GM12878 (cell line): ENCODE measurements at regions not wholly inside any gene's neighbourhood (a gene's known extent, or its start where the extent isn't known, plus 50 kb on each side); places are given as distances from the start of the nearest gene placed in this dataset.

Experiments used
- ATAC-seq: fragments of 200-7000 bp; cut with Tn5 transposase; 3 replicates; pipeline ENCODE4 v1.9.1; 2020; ENCODE audit warnings: mild to moderate bottlenecking, moderate library complexity
- BruUV-seq: library from RNA; stranded (reverse); fragments of 400-500 nt; replicated peaks from 2 replicates; lab custom pipeline; 2021; lab: Mats Ljungman, UMichigan
- CTCF ChIA-PET: fragments of 300-600 bp; sonication (Branson Sonifier 250); formaldehyde crosslinking; extraction: SDS; loops from one replicate; lab custom pipeline; 2021; ENCODE audit warnings: inconsistent platforms; lab: Yijun Ruan, JAX
- POLR2A ChIA-PET: fragments of 350-600 bp; formaldehyde crosslinking; extraction: SDS; loops from one replicate; lab custom pipeline; 2021; ENCODE audit warnings: inconsistent platforms; lab: Charles Lee
- RAD21 ChIA-PET: fragments of 300-600 bp; sonication (Branson Sonifier 250); formaldehyde crosslinking; loops from one replicate; lab custom pipeline; 2023; ENCODE audit warnings: antibody characterized with exemption; ENCODE audit not compliant: unreplicated experiment; lab: Charles Lee
- SMC1A ChIA-PET: fragments of 300-600 bp; sonication (Branson Sonifier 250); formaldehyde crosslinking; loops from one replicate; lab custom pipeline; 2023; ENCODE audit not compliant: unreplicated experiment, uncharacterized antibody; lab: Charles Lee
- DNase-seq: peaks from one replicate; pipeline ENCODE4 v3.0.0-alpha.2; 2011; ENCODE audit warnings: low read depth, low spot score
- FAIRE-seq: peaks from 3 replicates; lab custom pipeline; 2011; peaks lifted over from hg19 to GRCh38; lab: Jason Lieb, UNC
- H2AFZ ChIP-seq: 2 replicates; pipeline ENCODE4 v1.6.0; 2011; ENCODE audit warnings: low read depth, low read length, control low read depth; ENCODE audit not compliant: control insufficient read depth
- H3K27ac ChIP-seq: 2 replicates; pipeline ENCODE4 v1.5.1; 2011; ENCODE audit warnings: control low read depth; ENCODE audit not compliant: control insufficient read depth, insufficient read depth
- H3K27me3 ChIP-seq, 2 experiments: replicated peaks in 1 of 2; 2 replicates each; pipeline versions ENCODE4 v1.6.0 to v1.6.1; 2011; ENCODE audit warnings: low read length in 1 of 2; ENCODE audit not compliant: control insufficient read depth in 2 of 2, insufficient read depth in 2 of 2
- H3K36me3 ChIP-seq, 2 experiments: 2 replicates each; pipeline ENCODE4 v1.5.1; 2011; ENCODE audit warnings: low read length in 1 of 2; ENCODE audit not compliant: control insufficient read depth in 2 of 2, insufficient read depth in 2 of 2
- H3K4me1 ChIP-seq: 2 replicates; pipeline ENCODE4 v1.6.1; 2011; ENCODE audit warnings: mild to moderate bottlenecking, low read length, moderate library complexity, mixed read lengths; ENCODE audit not compliant: control insufficient read depth, insufficient read depth
- H3K4me2 ChIP-seq: 2 replicates; pipeline ENCODE4 v1.6.0; 2011; ENCODE audit warnings: control low read depth; ENCODE audit not compliant: control insufficient read depth, insufficient read depth
- H3K4me3 ChIP-seq: fragments of 200-600 bp; sonication (generic); 2 replicates; pipeline ENCODE4 v1.5.1; 2016
- H3K79me2 ChIP-seq: 2 replicates; pipeline ENCODE4 v1.6.0; 2011; ENCODE audit warnings: low read length; ENCODE audit not compliant: control insufficient read depth, insufficient read depth
- H3K9ac ChIP-seq: 2 replicates; pipeline ENCODE4 v1.8.0; 2011; ENCODE audit warnings: low read length, control low read depth, mixed read lengths; ENCODE audit not compliant: control insufficient read depth, insufficient read depth
- H3K9me3 ChIP-seq: replicated peaks from 3 replicates; pipeline ENCODE4 v1.5.1; 2011; ENCODE audit warnings: mild to moderate bottlenecking, low read length; ENCODE audit not compliant: control insufficient read depth, insufficient read depth
- H4K20me1 ChIP-seq: 2 replicates; pipeline ENCODE4 v1.6.0; 2011; ENCODE audit not compliant: control insufficient read depth, insufficient read depth
- ATF3 ChIP-seq: IDR thresholded peaks from 2 replicates; pipeline ENCODE4 v1.6.1; 2011; ENCODE audit warnings: low read depth, mild to moderate bottlenecking, low read length, moderate library complexity, borderline replicate concordance; ENCODE audit errors: extremely low read depth
- DPF2 ChIP-seq: fragments of 450-650 bp; IDR thresholded peaks from 2 replicates; pipeline ENCODE4 v1.6.1; 2017; ENCODE audit warnings: mild to moderate bottlenecking
- HDAC2 ChIP-seq: fragments of 200-600 bp; sonication (generic); IDR thresholded peaks from 2 replicates; pipeline ENCODE4 v1.6.1; 2017
- JUNB ChIP-seq: IDR thresholded peaks from 2 replicates; pipeline ENCODE4 v1.6.1; 2016; ENCODE audit warnings: antibody characterized with exemption, mild to moderate bottlenecking
- POLR2A ChIP-seq: IDR thresholded peaks from 2 replicates; pipeline ENCODE4 v1.6.1; 2011; ENCODE audit warnings: low read depth, mild to moderate bottlenecking, low read length
- RELB ChIP-seq: fragments of 450-650 bp; IDR thresholded peaks from 2 replicates; pipeline ENCODE4 v1.6.1; 2017; ENCODE audit warnings: low read depth, mild to moderate bottlenecking, moderate library complexity
- YBX1 ChIP-seq: fragments of 450-650 bp; IDR thresholded peaks from 2 replicates; pipeline ENCODE4 v1.6.1; 2016; ENCODE audit warnings: antibody characterized with exemption
- WGBS: methylation state at CpG from one replicate; pipeline ENCODE4 v1.1.6; 2016; ENCODE audit warnings: low lambda C conversion rate; ENCODE audit not compliant: insufficient replicate concordance, insufficient coverage; ENCODE audit errors: missing lambda C conversion rate; 5-methylcytosine and 5-hydroxymethylcytosine counted together
- in situ Hi-C: fragments of 300-500 bp; cut with MboI; formaldehyde crosslinking; loops from 9 replicates; pipeline ENCODE4 v1.14.3; 2018; ENCODE audit warnings: mixed read lengths
- intact Hi-C: fragments of 100-400 bp; cut with micrococcal nuclease; formaldehyde crosslinking; loops from one replicate; pipeline ENCODE4 v1.14.2; 2022; ENCODE audit not compliant: unreplicated experiment
- TF ChIP-seq, protein P1 (sequence below): fragments of 450-650 bp; IDR thresholded peaks from 2 replicates; pipeline ENCODE4 v1.6.1; 2017; ENCODE audit warnings: mild to moderate bottlenecking
- TF ChIP-seq, protein P2 (sequence below): IDR thresholded peaks from 2 replicates; pipeline ENCODE4 v1.6.1; 2011; ENCODE audit warnings: borderline replicate concordance, low read depth, mild to moderate bottlenecking, moderate library complexity, low read length; ENCODE audit not compliant: insufficient read depth, poor library complexity, severe bottlenecking

DNA sequence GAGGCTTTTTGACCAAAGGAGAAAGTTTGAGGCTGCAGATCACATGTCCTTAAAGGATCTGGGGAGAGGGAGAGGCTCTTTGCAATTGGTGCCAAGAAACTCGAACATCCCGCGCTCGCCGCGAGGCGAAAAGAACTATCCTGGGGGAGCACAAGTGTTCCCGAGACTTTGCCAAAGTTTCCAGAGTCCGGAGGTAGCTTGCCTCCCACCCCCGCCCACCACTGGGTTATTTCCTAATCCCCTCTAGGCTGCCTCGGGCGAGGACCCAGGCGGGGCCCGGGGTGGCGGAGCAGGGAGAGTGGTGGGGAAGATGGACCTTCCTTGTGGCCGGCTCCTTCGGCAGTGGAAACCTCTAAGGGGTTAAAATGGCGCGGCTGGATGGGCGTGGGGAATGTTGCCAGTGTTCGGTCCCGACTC, 114.5 kb downstream of the KCNRG start:
- no peaks in the 10 kb centered on the region for H4K20me1 ChIP-seq
- intact Hi-C loops (loop anchor here (2.0 to 5.0 kb wide), 4 partner anchors 107 to 783 kb away; no protein-coding TSS in a partner anchor), in situ Hi-C loops (loop anchor here (5.0 kb wide), 1 partner anchor 98 kb away; no protein-coding TSS in a partner anchor)
- no peaks in the 10 kb centered on the region for H3K79me2 ChIP-seq
- H3K4me2 ChIP-seq: peak overlapping the region; percentile 94
- POLR2A ChIA-PET: interaction anchor here (0.6 to 1.0 kb wide), 2 partner anchors 32 to 131 kb away, joined by 3 to 6 read pairs; no protein-coding TSS in a partner anchor
- 5% methylated on average over 22 of the region's 22 CpGs for WGBS
- no peak overlapping the region for H2AFZ ChIP-seq
- H3K9ac ChIP-seq: no peak overlapping the region
- no peak overlapping the region for H3K27ac ChIP-seq
- no peaks in the 10 kb centered on the region for H3K36me3 ChIP-seq
- SMC1A ChIA-PET: no interaction called here
- CTCF ChIA-PET: interaction anchor here (1.6 kb wide), 1 partner anchor 51 kb away, joined by 4 read pairs; no protein-coding TSS in a partner anchor
- RAD21 ChIA-PET: interaction anchor here (0.6 kb wide), 1 partner anchor 8 kb away, joined by 3 read pairs; no protein-coding TSS in a partner anchor
- ATAC-seq (no peak), FAIRE-seq (no peak), DNase-seq (no peak)
- H3K4me1 ChIP-seq: peaks cover 51% of the 10 kb centered on the region
- H3K27me3 ChIP-seq: peaks cover 13 to 31% of the 10 kb centered on the region in 2 experiments
- H3K9me3 ChIP-seq: peaks cover 23% of the 10 kb centered on the region
- peak overlapping the region; percentile 50; the same call in 1 of the 2 replicates for H3K4me3 ChIP-seq
- no TSS peak for BruUV-seq
- TF ChIP-seq POLR2A (0 out of 2 replicates have a peak, but pooled peaks have one; percentile 24), HDAC2 (no peak)

- peaks cover 13 to 31% of the 10 kb centered on the region in 2 experiments for H3K27me3 ChIP-seq
- peaks cover 51% of the 10 kb centered on the region for H3K4me1 ChIP-seq
- intact Hi-C loops (loop anchor here (2.0 kb wide), 1 partner anchor 468 kb away; no protein-coding TSS in a partner anchor), in situ Hi-C loops (loop anchor here (5.0 kb wide), 1 partner anchor 97 kb away; no protein-coding TSS in a partner anchor)
- no peak overlapping the region for H2AFZ ChIP-seq
- ChIA-PET SMC1A (no interaction called here), RAD21 (interaction anchor here (1.1 kb wide), 1 partner anchor 45 kb away, joined by 3 read pairs; no protein-coding TSS in a partner anchor), POLR2A (interaction anchor here (0.6 kb wide), 1 partner anchor 32 kb away, joined by 3 read pairs; no protein-coding TSS in a partner anchor), CTCF (interaction anchor here (0.6 to 1.6 kb wide), 2 partner anchors 48 to 52 kb away, joined by 4 read pairs; no protein-coding TSS in a partner anchor)
- peak overlapping the region; percentile 94 for H3K4me2 ChIP-seq
- peak overlapping the region; percentile 50; the same call in 1 of the 2 replicates for H3K4me3 ChIP-seq
- no peaks in the 10 kb centered on the region for H4K20me1 ChIP-seq
- H3K9me3 ChIP-seq: peaks cover 28% of the 10 kb centered on the region
- no TSS peak for BruUV-seq
- DNase-seq (no peak), FAIRE-seq (no peak), ATAC-seq (peak; percentile 47)
- no peak overlapping the region for H3K9ac ChIP-seq
- H3K79me2 ChIP-seq: no peaks in the 10 kb centered on the region
- no peaks in the 10 kb centered on the region for H3K36me3 ChIP-seq
- 3% methylated on average over 62 of the region's 63 CpGs for WGBS
- H3K27ac ChIP-seq: no peak overlapping the region
- no peak for TF ChIP-seq JUNB
- TF ChIP-seq RELB: no peak
- TF ChIP-seq DPF2: no peak
- no peak for TF ChIP-seq ATF3
- TF ChIP-seq YBX1: no peak
- TF ChIP-seq, protein P1, sequence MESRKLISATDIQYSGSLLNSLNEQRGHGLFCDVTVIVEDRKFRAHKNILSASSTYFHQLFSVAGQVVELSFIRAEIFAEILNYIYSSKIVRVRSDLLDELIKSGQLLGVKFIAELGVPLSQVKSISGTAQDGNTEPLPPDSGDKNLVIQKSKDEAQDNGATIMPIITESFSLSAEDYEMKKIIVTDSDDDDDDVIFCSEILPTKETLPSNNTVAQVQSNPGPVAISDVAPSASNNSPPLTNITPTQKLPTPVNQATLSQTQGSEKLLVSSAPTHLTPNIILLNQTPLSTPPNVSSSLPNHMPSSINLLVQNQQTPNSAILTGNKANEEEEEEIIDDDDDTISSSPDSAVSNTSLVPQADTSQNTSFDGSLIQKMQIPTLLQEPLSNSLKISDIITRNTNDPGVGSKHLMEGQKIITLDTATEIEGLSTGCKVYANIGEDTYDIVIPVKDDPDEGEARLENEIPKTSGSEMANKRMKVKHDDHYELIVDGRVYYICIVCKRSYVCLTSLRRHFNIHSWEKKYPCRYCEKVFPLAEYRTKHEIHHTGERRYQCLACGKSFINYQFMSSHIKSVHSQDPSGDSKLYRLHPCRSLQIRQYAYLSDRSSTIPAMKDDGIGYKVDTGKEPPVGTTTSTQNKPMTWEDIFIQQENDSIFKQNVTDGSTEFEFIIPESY: no peak
- TF ChIP-seq, protein P2, sequence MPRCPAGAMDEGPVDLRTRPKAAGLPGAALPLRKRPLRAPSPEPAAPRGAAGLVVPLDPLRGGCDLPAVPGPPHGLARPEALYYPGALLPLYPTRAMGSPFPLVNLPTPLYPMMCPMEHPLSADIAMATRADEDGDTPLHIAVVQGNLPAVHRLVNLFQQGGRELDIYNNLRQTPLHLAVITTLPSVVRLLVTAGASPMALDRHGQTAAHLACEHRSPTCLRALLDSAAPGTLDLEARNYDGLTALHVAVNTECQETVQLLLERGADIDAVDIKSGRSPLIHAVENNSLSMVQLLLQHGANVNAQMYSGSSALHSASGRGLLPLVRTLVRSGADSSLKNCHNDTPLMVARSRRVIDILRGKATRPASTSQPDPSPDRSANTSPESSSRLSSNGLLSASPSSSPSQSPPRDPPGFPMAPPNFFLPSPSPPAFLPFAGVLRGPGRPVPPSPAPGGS: no peak
Observed at GRCh38 chr13:50130123-50130946, 115.1 kb downstream of the KCNRG start.
